ENCODE measurements at regions not wholly inside any gene's neighbourhood (a gene's known extent, or its start where the extent isn't known, plus 50 kb on each side); places are given as distances from the start of the nearest gene placed in this dataset.
"Not testable (repeated sequence)": the region's sequence is repeated elsewhere in the genome, so short reads cannot be mapped to it uniquely, and the experiment has no call there.

DNA sequence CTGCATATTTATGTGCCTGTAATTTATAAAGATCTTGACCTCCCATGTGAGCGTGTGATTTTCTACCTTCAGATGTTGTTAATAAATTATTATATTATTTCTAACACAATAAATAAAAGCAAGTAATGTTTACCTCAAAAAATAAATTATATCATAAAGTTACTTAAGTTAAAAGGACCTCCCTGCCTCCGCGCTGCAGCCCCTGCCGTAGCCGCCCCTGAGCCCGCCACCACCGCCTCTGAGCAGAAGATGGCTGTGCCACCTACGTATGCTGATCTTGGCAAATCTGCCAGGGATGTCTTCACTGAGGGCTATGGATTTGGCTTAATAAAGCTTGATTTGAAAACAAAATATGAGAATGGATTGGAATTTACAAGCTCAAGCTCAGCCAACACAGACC, 119.6 kb upstream of the BRWD3 start:
- Mint-ChIP-seq H3K27me3 (ENCODE audit: low read depth) (no peaks in the 10 kb centered on the region), H3K4me3 (no peak overlapping the region), H3K36me3 (peaks cover 3% of the 10 kb centered on the region; the same call in 1 of the 2 replicates), H3K9me3 (peaks cover 31% of the 10 kb centered on the region), H3K4me1 (no peaks in the 10 kb centered on the region), H3K27ac (no peak overlapping the region)
- ATAC-seq (no peak), DNase-seq (ENCODE audit: low spot score) (no peak)
- ChIA-PET CTCF (no interaction called here), POLR2A (no interaction called here)
- no peak for TF ChIP-seq NR2C2 (CRISPR knock-in tag; IDR thresholded peaks at IDR 0.05)
- TF ChIP-seq, protein P1, sequence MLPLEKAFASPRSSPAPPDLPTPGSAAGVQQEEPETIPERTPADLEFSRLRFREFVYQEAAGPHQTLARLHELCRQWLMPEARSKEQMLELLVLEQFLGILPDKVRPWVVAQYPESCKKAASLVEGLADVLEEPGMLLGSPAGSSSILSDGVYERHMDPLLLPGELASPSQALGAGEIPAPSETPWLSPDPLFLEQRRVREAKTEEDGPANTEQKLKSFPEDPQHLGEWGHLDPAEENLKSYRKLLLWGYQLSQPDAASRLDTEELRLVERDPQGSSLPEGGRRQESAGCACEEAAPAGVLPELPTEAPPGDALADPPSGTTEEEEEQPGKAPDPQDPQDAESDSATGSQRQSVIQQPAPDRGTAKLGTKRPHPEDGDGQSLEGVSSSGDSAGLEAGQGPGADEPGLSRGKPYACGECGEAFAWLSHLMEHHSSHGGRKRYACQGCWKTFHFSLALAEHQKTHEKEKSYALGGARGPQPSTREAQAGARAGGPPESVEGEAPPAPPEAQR (CRISPR knock-in tag; IDR thresholded peaks at IDR 0.05): no peak
- TF ChIP-seq, protein P2, sequence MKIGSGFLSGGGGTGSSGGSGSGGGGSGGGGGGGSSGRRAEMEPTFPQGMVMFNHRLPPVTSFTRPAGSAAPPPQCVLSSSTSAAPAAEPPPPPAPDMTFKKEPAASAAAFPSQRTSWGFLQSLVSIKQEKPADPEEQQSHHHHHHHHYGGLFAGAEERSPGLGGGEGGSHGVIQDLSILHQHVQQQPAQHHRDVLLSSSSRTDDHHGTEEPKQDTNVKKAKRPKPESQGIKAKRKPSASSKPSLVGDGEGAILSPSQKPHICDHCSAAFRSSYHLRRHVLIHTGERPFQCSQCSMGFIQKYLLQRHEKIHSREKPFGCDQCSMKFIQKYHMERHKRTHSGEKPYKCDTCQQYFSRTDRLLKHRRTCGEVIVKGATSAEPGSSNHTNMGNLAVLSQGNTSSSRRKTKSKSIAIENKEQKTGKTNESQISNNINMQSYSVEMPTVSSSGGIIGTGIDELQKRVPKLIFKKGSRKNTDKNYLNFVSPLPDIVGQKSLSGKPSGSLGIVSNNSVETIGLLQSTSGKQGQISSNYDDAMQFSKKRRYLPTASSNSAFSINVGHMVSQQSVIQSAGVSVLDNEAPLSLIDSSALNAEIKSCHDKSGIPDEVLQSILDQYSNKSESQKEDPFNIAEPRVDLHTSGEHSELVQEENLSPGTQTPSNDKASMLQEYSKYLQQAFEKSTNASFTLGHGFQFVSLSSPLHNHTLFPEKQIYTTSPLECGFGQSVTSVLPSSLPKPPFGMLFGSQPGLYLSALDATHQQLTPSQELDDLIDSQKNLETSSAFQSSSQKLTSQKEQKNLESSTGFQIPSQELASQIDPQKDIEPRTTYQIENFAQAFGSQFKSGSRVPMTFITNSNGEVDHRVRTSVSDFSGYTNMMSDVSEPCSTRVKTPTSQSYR (CRISPR knock-in tag; IDR thresholded peaks at IDR 0.05): no peak
- TF ChIP-seq, protein P3, sequence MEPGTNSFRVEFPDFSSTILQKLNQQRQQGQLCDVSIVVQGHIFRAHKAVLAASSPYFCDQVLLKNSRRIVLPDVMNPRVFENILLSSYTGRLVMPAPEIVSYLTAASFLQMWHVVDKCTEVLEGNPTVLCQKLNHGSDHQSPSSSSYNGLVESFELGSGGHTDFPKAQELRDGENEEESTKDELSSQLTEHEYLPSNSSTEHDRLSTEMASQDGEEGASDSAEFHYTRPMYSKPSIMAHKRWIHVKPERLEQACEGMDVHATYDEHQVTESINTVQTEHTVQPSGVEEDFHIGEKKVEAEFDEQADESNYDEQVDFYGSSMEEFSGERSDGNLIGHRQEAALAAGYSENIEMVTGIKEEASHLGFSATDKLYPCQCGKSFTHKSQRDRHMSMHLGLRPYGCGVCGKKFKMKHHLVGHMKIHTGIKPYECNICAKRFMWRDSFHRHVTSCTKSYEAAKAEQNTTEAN (CRISPR knock-in tag; IDR thresholded peaks at IDR 0.05): no peak
- no peak for TF ChIP-seq ETV6 (CRISPR knock-in tag; IDR thresholded peaks at IDR 0.05)
- TF ChIP-seq EMX1 (CRISPR knock-in tag; IDR thresholded peaks at IDR 0.05): no peak
- no peak for TF ChIP-seq ZNF138 (CRISPR knock-in tag; conservative IDR thresholded peaks at IDR 0.05)
- no peak for TF ChIP-seq ZNF396 (CRISPR knock-in tag; IDR thresholded peaks at IDR 0.05; ENCODE audit: borderline replicate concordance)
- no peak for TF ChIP-seq HMGA2 (CRISPR knock-in tag; IDR thresholded peaks at IDR 0.05)
- TF ChIP-seq, protein P4, sequence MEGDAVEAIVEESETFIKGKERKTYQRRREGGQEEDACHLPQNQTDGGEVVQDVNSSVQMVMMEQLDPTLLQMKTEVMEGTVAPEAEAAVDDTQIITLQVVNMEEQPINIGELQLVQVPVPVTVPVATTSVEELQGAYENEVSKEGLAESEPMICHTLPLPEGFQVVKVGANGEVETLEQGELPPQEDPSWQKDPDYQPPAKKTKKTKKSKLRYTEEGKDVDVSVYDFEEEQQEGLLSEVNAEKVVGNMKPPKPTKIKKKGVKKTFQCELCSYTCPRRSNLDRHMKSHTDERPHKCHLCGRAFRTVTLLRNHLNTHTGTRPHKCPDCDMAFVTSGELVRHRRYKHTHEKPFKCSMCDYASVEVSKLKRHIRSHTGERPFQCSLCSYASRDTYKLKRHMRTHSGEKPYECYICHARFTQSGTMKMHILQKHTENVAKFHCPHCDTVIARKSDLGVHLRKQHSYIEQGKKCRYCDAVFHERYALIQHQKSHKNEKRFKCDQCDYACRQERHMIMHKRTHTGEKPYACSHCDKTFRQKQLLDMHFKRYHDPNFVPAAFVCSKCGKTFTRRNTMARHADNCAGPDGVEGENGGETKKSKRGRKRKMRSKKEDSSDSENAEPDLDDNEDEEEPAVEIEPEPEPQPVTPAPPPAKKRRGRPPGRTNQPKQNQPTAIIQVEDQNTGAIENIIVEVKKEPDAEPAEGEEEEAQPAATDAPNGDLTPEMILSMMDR (IDR thresholded peaks at IDR 0.05): no peak
- no peak for TF ChIP-seq NR1H2 (CRISPR knock-in tag; IDR thresholded peaks at IDR 0.05)
- TF ChIP-seq JAZF1 (CRISPR knock-in tag; IDR thresholded peaks at IDR 0.05): no peak

DNA sequence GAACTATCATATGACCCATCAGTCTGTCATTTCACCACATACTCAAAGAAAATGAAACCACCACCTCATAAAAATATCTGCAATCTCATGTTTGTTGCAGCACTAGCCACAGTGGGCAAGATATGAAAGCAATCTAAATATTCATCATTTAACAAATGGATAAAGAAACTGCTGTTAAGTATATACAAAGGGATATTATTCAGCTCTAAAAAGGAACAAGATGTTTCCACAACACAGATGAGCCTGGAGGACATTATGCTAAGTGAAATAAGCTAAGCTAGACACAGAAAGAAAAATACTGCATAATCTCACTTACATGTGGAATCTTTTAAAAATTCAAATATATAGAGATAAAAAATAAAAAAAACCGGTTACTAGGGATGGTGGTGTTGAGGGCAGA, 108.2 kb upstream of the BRWD3 start:
- POLR2A ChIA-PET: no interaction called here
- DNase-seq (ENCODE audit: low spot score): no peak
- no peak overlapping the region for H3K27ac Mint-ChIP-seq
- H3K4me1 Mint-ChIP-seq: no peaks in the 10 kb centered on the region
- H3K9me3 Mint-ChIP-seq: 0 out of 2 replicates have a peak, but pooled peaks cover 4% of the 10 kb centered on the region
- TF ChIP-seq, protein P5, sequence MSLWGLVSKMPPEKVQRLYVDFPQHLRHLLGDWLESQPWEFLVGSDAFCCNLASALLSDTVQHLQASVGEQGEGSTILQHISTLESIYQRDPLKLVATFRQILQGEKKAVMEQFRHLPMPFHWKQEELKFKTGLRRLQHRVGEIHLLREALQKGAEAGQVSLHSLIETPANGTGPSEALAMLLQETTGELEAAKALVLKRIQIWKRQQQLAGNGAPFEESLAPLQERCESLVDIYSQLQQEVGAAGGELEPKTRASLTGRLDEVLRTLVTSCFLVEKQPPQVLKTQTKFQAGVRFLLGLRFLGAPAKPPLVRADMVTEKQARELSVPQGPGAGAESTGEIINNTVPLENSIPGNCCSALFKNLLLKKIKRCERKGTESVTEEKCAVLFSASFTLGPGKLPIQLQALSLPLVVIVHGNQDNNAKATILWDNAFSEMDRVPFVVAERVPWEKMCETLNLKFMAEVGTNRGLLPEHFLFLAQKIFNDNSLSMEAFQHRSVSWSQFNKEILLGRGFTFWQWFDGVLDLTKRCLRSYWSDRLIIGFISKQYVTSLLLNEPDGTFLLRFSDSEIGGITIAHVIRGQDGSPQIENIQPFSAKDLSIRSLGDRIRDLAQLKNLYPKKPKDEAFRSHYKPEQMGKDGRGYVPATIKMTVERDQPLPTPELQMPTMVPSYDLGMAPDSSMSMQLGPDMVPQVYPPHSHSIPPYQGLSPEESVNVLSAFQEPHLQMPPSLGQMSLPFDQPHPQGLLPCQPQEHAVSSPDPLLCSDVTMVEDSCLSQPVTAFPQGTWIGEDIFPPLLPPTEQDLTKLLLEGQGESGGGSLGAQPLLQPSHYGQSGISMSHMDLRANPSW (CRISPR knock-in tag; conservative IDR thresholded peaks at IDR 0.05; ENCODE audit: low read depth): no peak
- TF ChIP-seq SP1 (CRISPR knock-in tag; conservative IDR thresholded peaks at IDR 0.05) (no peak), NFATC4 (CRISPR knock-in tag; IDR thresholded peaks at IDR 0.05) (no peak), ZNF138 (CRISPR knock-in tag; conservative IDR thresholded peaks at IDR 0.05) (no peak)
- no peaks in the 10 kb centered on the region; the same call in 1 of the 2 replicates for H3K27me3 Mint-ChIP-seq (ENCODE audit: low read depth)
- CTCF ChIA-PET: no interaction called here
- H3K4me3 Mint-ChIP-seq: no peak overlapping the region
- no peaks in the 10 kb centered on the region for H3K36me3 Mint-ChIP-seq
- ATAC-seq: no peak

DNA sequence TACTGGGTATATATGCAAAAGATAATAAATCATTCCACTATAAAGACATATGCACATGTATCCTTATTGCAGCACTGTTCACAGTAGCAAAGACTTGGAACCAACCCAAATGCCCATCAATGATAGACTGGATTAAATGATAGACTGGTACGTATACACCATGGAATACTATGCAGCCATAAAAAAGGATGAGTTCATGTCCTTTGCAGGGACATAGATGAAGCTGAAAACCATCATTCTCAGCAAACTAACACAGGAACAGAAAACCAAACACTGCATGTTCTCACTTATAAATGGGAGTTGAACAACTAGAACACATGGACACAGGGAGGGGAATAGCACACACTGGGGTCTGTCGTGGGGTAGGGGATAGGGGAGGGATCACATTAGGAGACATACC, 102.7 kb upstream of the BRWD3 start:
- H3K27me3 Mint-ChIP-seq (ENCODE audit: low read depth); H3K4me1 Mint-ChIP-seq; DNase-seq (ENCODE audit: low spot score); H3K27ac Mint-ChIP-seq; CTCF ChIA-PET; H3K36me3 Mint-ChIP-seq; POLR2A ChIA-PET; ATAC-seq; H3K9me3 Mint-ChIP-seq; H3K4me3 Mint-ChIP-seq: not testable (repeated sequence)

Data from WTC11 (cell line).